H9 (cell line): ENCODE measurements at regions not wholly inside any gene's neighbourhood (a gene's known extent, or its start where the extent isn't known, plus 50 kb on each side); places are given as distances from the start of the nearest gene placed in this dataset.

Experiments
- DNase-seq: peaks from one replicate; pipeline ENCODE4 v3.0.0-alpha.2; 2017
- H2AFZ ChIP-seq: one replicate; pipeline ENCODE4 v1.6.1; 2013; ENCODE audit warnings: mild to moderate bottlenecking, low read length, control low read depth, moderate library complexity
- H2AK5ac ChIP-seq: 2 replicates; pipeline ENCODE4 v1.6.1; 2013; ENCODE audit warnings: low read length, control low read depth, mixed read lengths; ENCODE audit not compliant: insufficient read length
- H2BK120ac ChIP-seq: one replicate; pipeline ENCODE4 v1.6.1; 2013; ENCODE audit warnings: low read depth, mild to moderate bottlenecking, low read length, control low read depth, inconsistent platforms; ENCODE audit not compliant: poor library complexity, severe bottlenecking
- H2BK12ac ChIP-seq: 2 replicates; pipeline ENCODE4 v1.6.1; 2013; ENCODE audit warnings: low read length, control low read depth, mixed read lengths, low read depth; ENCODE audit not compliant: insufficient read length
- H2BK15ac ChIP-seq: 2 replicates; pipeline ENCODE4 v1.6.1; 2013; ENCODE audit warnings: low read depth, low read length, control low read depth
- H2BK20ac ChIP-seq: one replicate; pipeline ENCODE4 v1.6.1; 2013; ENCODE audit warnings: low read depth, mild to moderate bottlenecking, low read length, control low read depth, inconsistent platforms; ENCODE audit not compliant: poor library complexity, severe bottlenecking
- H2BK5ac ChIP-seq: 2 replicates; pipeline ENCODE4 v1.6.1; 2013; ENCODE audit warnings: low read length, control low read depth, mixed read lengths; ENCODE audit not compliant: insufficient read length
- H3K14ac ChIP-seq: 2 replicates; pipeline ENCODE4 v1.6.1; 2013; ENCODE audit warnings: low read length, control low read depth; ENCODE audit not compliant: insufficient read depth
- H3K18ac ChIP-seq: 2 replicates; pipeline ENCODE4 v1.6.1; 2013; ENCODE audit warnings: low read depth, mild to moderate bottlenecking, mixed read lengths, low read length, control low read depth; ENCODE audit not compliant: insufficient read length
- H3K23ac ChIP-seq: 2 replicates; pipeline ENCODE4 v1.6.1; 2013; ENCODE audit warnings: low read length, control low read depth, mixed read lengths, low read depth; ENCODE audit not compliant: insufficient read length
- H3K23me2 ChIP-seq: 2 replicates; pipeline ENCODE4 v1.6.1; 2013; ENCODE audit warnings: low read depth, mild to moderate bottlenecking, mixed read lengths, low read length, control low read depth; ENCODE audit not compliant: insufficient read length, poor library complexity, severe bottlenecking
- H3K27ac ChIP-seq: 2 replicates; pipeline ENCODE4 v1.5.1; 2013; ENCODE audit warnings: low read length, control low read depth, mixed read lengths, low read depth; ENCODE audit not compliant: insufficient read length
- H3K27me3 ChIP-seq: 2 replicates; pipeline ENCODE4 v1.6.1; 2013; ENCODE audit warnings: low read length, control low read depth, inconsistent platforms; ENCODE audit not compliant: insufficient read depth
- H3K4ac ChIP-seq: 2 replicates; pipeline ENCODE4 v1.6.1; 2013; ENCODE audit warnings: low read depth, mild to moderate bottlenecking, control low read depth, inconsistent platforms, low read length, moderate library complexity
- H3K4me1 ChIP-seq: 2 replicates; pipeline ENCODE4 v1.6.1; 2013; ENCODE audit warnings: low read length, control low read depth, inconsistent platforms; ENCODE audit not compliant: insufficient read depth
- H3K4me2 ChIP-seq: 2 replicates; pipeline ENCODE4 v1.6.1; 2013; ENCODE audit warnings: low read length, control low read depth, mixed read lengths; ENCODE audit not compliant: insufficient read length, insufficient read depth
- H3K56ac ChIP-seq: 2 replicates; pipeline ENCODE4 v1.6.1; 2013; ENCODE audit warnings: low read depth, mild to moderate bottlenecking, mixed read lengths, low read length, control low read depth; ENCODE audit not compliant: insufficient read length
- H3K79me1 ChIP-seq: 2 replicates; pipeline ENCODE4 v1.6.1; 2013; ENCODE audit warnings: low read depth, mild to moderate bottlenecking, moderate library complexity, low read length, control low read depth, inconsistent platforms; ENCODE audit not compliant: insufficient read depth, poor library complexity, severe bottlenecking
- H3K79me2 ChIP-seq: 2 replicates; pipeline ENCODE4 v1.6.1; 2013; ENCODE audit warnings: low read length, control low read depth, inconsistent platforms; ENCODE audit not compliant: insufficient read depth
- H3K9ac ChIP-seq: 2 replicates; pipeline ENCODE4 v1.6.1; 2013; ENCODE audit warnings: low read length, control low read depth, mixed read lengths; ENCODE audit not compliant: insufficient read length; ENCODE audit errors: extremely low read depth
- H3K9me3 ChIP-seq: one replicate; pipeline ENCODE4 v1.6.1; 2013; ENCODE audit warnings: low read depth, low read length, inconsistent platforms; ENCODE audit not compliant: control insufficient read depth
- H3T11ph ChIP-seq: one replicate; pipeline ENCODE4 v1.6.1; 2013; ENCODE audit warnings: mild to moderate bottlenecking, low read length, control low read depth, inconsistent platforms
- H4K20me1 ChIP-seq: one replicate; pipeline ENCODE4 v1.6.1; 2013; ENCODE audit not compliant: control insufficient read depth, insufficient read length, insufficient read depth
- H4K5ac ChIP-seq: 2 replicates; pipeline ENCODE4 v1.6.1; 2013; ENCODE audit warnings: low read depth, mild to moderate bottlenecking, mixed read lengths, low read length, control low read depth; ENCODE audit not compliant: insufficient read length
- H4K8ac ChIP-seq: replicated peaks from 2 replicates; pipeline ENCODE4 v1.6.1; 2013; ENCODE audit warnings: low read length, control low read depth, mixed read lengths, low read depth; ENCODE audit not compliant: insufficient read length
- H4K91ac ChIP-seq: 2 replicates; pipeline ENCODE4 v1.6.1; 2013; ENCODE audit warnings: low read depth, mild to moderate bottlenecking, moderate library complexity, mixed read lengths, low read length, control low read depth; ENCODE audit not compliant: insufficient read length
- H3K27ac Mint-ChIP-seq, 3 experiments: 2 replicates in 2 of 3; 3 replicates in 1 of 3; pipeline ENCODE4 v1.8.0; 2020 to 2021; ENCODE audit warnings: mixed read lengths in 3 of 3, mild to moderate bottlenecking in 1 of 3, moderate library complexity in 1 of 3
- H3K27me3 Mint-ChIP-seq: 2 replicates; pipeline ENCODE4 v1.8.0; 2021; ENCODE audit warnings: low read depth, mild to moderate bottlenecking, moderate library complexity, mixed read lengths
- H3K36me3 Mint-ChIP-seq, 3 experiments: 2 replicates in 2 of 3; 3 replicates in 1 of 3; pipeline ENCODE4 v1.8.0; 2020 to 2021; ENCODE audit warnings: low read depth in 3 of 3, mixed read lengths in 3 of 3; ENCODE audit not compliant: insufficient read depth in 1 of 3
- H3K4me1 Mint-ChIP-seq, 2 experiments: 2 replicates each; pipeline ENCODE4 v1.8.0; 2020; ENCODE audit warnings: mixed read lengths in 2 of 2
- H3K4me3 Mint-ChIP-seq, 2 experiments: 2 replicates in 1 of 2; 3 replicates in 1 of 2; pipeline ENCODE4 v1.8.0; 2020 to 2021; ENCODE audit warnings: mild to moderate bottlenecking in 2 of 2, mixed read lengths in 2 of 2, moderate library complexity in 1 of 2
- H3K9me3 Mint-ChIP-seq, 2 experiments: 2 replicates in 1 of 2; 3 replicates in 1 of 2; pipeline ENCODE4 v1.8.0; 2020; ENCODE audit warnings: mild to moderate bottlenecking in 2 of 2, mixed read lengths in 2 of 2, moderate library complexity in 1 of 2
- WGBS: extraction: QIAGEN DNeasy Blood & Tissue Kit; methylation state at CpG from one replicate; pipeline ENCODE4 v1.1.7; 2013; ENCODE audit warnings: missing lambda C conversion rate, low lambda C conversion rate, mixed read lengths; ENCODE audit not compliant: insufficient read length; ENCODE audit errors: extremely low coverage; 5-methylcytosine and 5-hydroxymethylcytosine counted together
- TF ChIP-seq, protein P1 (sequence below): fragments of 200-600 bp; sonication (generic); conservative IDR thresholded peaks from 3 replicates; pipeline ENCODE4 v1.8.0; 2021; ENCODE audit warnings: antibody characterized with exemption, mild to moderate bottlenecking

DNA sequence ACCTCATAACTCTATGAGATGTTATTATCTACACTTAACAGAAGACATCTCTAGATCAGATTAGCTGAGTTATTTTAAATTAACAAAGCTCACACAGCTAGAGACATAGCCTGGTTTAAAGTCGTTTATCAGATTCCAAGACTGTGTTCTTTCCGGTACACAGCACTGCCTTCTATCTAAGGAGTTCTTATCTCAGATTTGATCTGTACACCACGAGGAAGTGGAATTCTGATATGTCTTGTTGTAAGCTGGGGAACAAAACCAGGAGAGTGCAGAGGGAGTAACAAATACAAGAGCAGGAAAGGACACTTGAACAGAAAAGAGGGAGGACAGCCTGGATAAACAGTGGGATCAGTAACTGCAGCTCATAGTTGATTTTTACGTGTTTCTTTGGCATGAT, 61.7 kb upstream of the KCNMB2 start:
- no peaks in the 10 kb centered on the region for H3K79me2 ChIP-seq
- H4K91ac ChIP-seq = no peak overlapping the region
- no peak overlapping the region for H3K27ac ChIP-seq
- H3K4me1 Mint-ChIP-seq = peaks cover 3% of the 10 kb centered on the region in 2 experiments
- no peak overlapping the region for H3K18ac ChIP-seq
- TF ChIP-seq, protein P1, sequence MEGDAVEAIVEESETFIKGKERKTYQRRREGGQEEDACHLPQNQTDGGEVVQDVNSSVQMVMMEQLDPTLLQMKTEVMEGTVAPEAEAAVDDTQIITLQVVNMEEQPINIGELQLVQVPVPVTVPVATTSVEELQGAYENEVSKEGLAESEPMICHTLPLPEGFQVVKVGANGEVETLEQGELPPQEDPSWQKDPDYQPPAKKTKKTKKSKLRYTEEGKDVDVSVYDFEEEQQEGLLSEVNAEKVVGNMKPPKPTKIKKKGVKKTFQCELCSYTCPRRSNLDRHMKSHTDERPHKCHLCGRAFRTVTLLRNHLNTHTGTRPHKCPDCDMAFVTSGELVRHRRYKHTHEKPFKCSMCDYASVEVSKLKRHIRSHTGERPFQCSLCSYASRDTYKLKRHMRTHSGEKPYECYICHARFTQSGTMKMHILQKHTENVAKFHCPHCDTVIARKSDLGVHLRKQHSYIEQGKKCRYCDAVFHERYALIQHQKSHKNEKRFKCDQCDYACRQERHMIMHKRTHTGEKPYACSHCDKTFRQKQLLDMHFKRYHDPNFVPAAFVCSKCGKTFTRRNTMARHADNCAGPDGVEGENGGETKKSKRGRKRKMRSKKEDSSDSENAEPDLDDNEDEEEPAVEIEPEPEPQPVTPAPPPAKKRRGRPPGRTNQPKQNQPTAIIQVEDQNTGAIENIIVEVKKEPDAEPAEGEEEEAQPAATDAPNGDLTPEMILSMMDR = no peak
- no peak overlapping the region for H3K23ac ChIP-seq
- no peak overlapping the region for H2AK5ac ChIP-seq
- H3K9me3 ChIP-seq = no peaks in the 10 kb centered on the region
- no peak overlapping the region for H4K8ac ChIP-seq
- no CpG with 5 or more reads among the region's 4 CpGs for WGBS
- H4K20me1 ChIP-seq = no peaks in the 10 kb centered on the region
- no peak overlapping the region for H2BK15ac ChIP-seq
- H3K27me3 Mint-ChIP-seq = no peaks in the 10 kb centered on the region
- no peak overlapping the region for H3K56ac ChIP-seq
- no peaks in the 10 kb centered on the region for H3K36me3 Mint-ChIP-seq
- H2BK5ac ChIP-seq = no peak overlapping the region
- no peak overlapping the region for H2BK120ac ChIP-seq
- no peaks in the 10 kb centered on the region for H3K79me1 ChIP-seq
- no peak overlapping the region for H4K5ac ChIP-seq
- no peak overlapping the region for H3K4me3 Mint-ChIP-seq
- no peaks in the 10 kb centered on the region for H3K4me1 ChIP-seq
- no peak overlapping the region for H3K9ac ChIP-seq
- no peak overlapping the region for H3K4me2 ChIP-seq
- H3K27me3 ChIP-seq = no peaks in the 10 kb centered on the region
- H3K23me2 ChIP-seq = no peaks in the 10 kb centered on the region
- H2BK12ac ChIP-seq = no peak overlapping the region
- no peak overlapping the region for H3T11ph ChIP-seq
- no peak overlapping the region for H2AFZ ChIP-seq
- no peak overlapping the region for H2BK20ac ChIP-seq
- no peak overlapping the region for H3K27ac Mint-ChIP-seq
- no peak for DNase-seq
- no peaks in the 10 kb centered on the region for H3K9me3 Mint-ChIP-seq
- H3K4ac ChIP-seq = no peak overlapping the region
- H3K14ac ChIP-seq = no peak overlapping the region
